GM12878 (cell line): ENCODE measurements at regions not wholly inside any gene's neighbourhood (a gene's known extent, or its start where the extent isn't known, plus 50 kb on each side); places are given as distances from the start of the nearest gene placed in this dataset.

Experiments
- ATAC-seq: fragments of 200-7000 bp; cut with Tn5 transposase; 3 replicates; pipeline ENCODE4 v1.9.1; 2020; ENCODE audit warnings: mild to moderate bottlenecking, moderate library complexity
- BruUV-seq: library from RNA; stranded (reverse); fragments of 400-500 nt; replicated peaks from 2 replicates; lab custom pipeline; 2021; lab: Mats Ljungman, UMichigan
- CTCF ChIA-PET: fragments of 300-600 bp; sonication (Branson Sonifier 250); formaldehyde crosslinking; extraction: SDS; loops from one replicate; lab custom pipeline; 2021; ENCODE audit warnings: inconsistent platforms; lab: Yijun Ruan, JAX
- POLR2A ChIA-PET: fragments of 350-600 bp; formaldehyde crosslinking; extraction: SDS; loops from one replicate; lab custom pipeline; 2021; ENCODE audit warnings: inconsistent platforms; lab: Charles Lee
- RAD21 ChIA-PET: fragments of 300-600 bp; sonication (Branson Sonifier 250); formaldehyde crosslinking; loops from one replicate; lab custom pipeline; 2023; ENCODE audit warnings: antibody characterized with exemption; ENCODE audit not compliant: unreplicated experiment; lab: Charles Lee
- SMC1A ChIA-PET: fragments of 300-600 bp; sonication (Branson Sonifier 250); formaldehyde crosslinking; loops from one replicate; lab custom pipeline; 2023; ENCODE audit not compliant: unreplicated experiment, uncharacterized antibody; lab: Charles Lee
- DNase-seq: peaks from one replicate; pipeline ENCODE4 v3.0.0-alpha.2; 2011; ENCODE audit warnings: low read depth, low spot score
- FAIRE-seq: peaks from 3 replicates; lab custom pipeline; 2011; peaks lifted over from hg19 to GRCh38; lab: Jason Lieb, UNC
- H2AFZ ChIP-seq: 2 replicates; pipeline ENCODE4 v1.6.0; 2011; ENCODE audit warnings: low read depth, low read length, control low read depth; ENCODE audit not compliant: control insufficient read depth
- H3K27ac ChIP-seq: 2 replicates; pipeline ENCODE4 v1.5.1; 2011; ENCODE audit warnings: control low read depth; ENCODE audit not compliant: control insufficient read depth, insufficient read depth
- H3K27me3 ChIP-seq, 2 experiments: replicated peaks in 1 of 2; 2 replicates each; pipeline versions ENCODE4 v1.6.0 to v1.6.1; 2011; ENCODE audit warnings: low read length in 1 of 2; ENCODE audit not compliant: control insufficient read depth in 2 of 2, insufficient read depth in 2 of 2
- H3K36me3 ChIP-seq, 2 experiments: 2 replicates each; pipeline ENCODE4 v1.5.1; 2011; ENCODE audit warnings: low read length in 1 of 2; ENCODE audit not compliant: control insufficient read depth in 2 of 2, insufficient read depth in 2 of 2
- H3K4me1 ChIP-seq: 2 replicates; pipeline ENCODE4 v1.6.1; 2011; ENCODE audit warnings: mild to moderate bottlenecking, low read length, moderate library complexity, mixed read lengths; ENCODE audit not compliant: control insufficient read depth, insufficient read depth
- H3K4me2 ChIP-seq: 2 replicates; pipeline ENCODE4 v1.6.0; 2011; ENCODE audit warnings: control low read depth; ENCODE audit not compliant: control insufficient read depth, insufficient read depth
- H3K4me3 ChIP-seq: fragments of 200-600 bp; sonication (generic); 2 replicates; pipeline ENCODE4 v1.5.1; 2016
- H3K79me2 ChIP-seq: 2 replicates; pipeline ENCODE4 v1.6.0; 2011; ENCODE audit warnings: low read length; ENCODE audit not compliant: control insufficient read depth, insufficient read depth
- H3K9ac ChIP-seq: 2 replicates; pipeline ENCODE4 v1.8.0; 2011; ENCODE audit warnings: low read length, control low read depth, mixed read lengths; ENCODE audit not compliant: control insufficient read depth, insufficient read depth
- H3K9me3 ChIP-seq: replicated peaks from 3 replicates; pipeline ENCODE4 v1.5.1; 2011; ENCODE audit warnings: mild to moderate bottlenecking, low read length; ENCODE audit not compliant: control insufficient read depth, insufficient read depth
- H4K20me1 ChIP-seq: 2 replicates; pipeline ENCODE4 v1.6.0; 2011; ENCODE audit not compliant: control insufficient read depth, insufficient read depth
- ASH2L ChIP-seq: fragments of 300-600, 200-600 bp; sonication (generic); IDR thresholded peaks from 2 replicates; pipeline ENCODE4 v1.6.1; 2017; ENCODE audit warnings: low read depth, mild to moderate bottlenecking, borderline replicate concordance
- CBX5 ChIP-seq: sonication (generic); IDR thresholded peaks from 2 replicates; pipeline ENCODE4 v1.6.1; 2016; ENCODE audit warnings: low read depth, moderate library complexity, mild to moderate bottlenecking, inconsistent platforms
- FOXM1 ChIP-seq: IDR thresholded peaks from 2 replicates; pipeline ENCODE4 v1.6.1; 2012; ENCODE audit warnings: low read depth, mild to moderate bottlenecking, inconsistent platforms, low read length, moderate library complexity
- JUNB ChIP-seq: IDR thresholded peaks from 2 replicates; pipeline ENCODE4 v1.6.1; 2016; ENCODE audit warnings: antibody characterized with exemption, mild to moderate bottlenecking
- MEF2A ChIP-seq: IDR thresholded peaks from 2 replicates; pipeline ENCODE4 v1.6.1; 2011; ENCODE audit warnings: low read depth, mild to moderate bottlenecking, low read length, moderate library complexity; ENCODE audit not compliant: insufficient read depth
- NFXL1 ChIP-seq: fragments of 450-650 bp; IDR thresholded peaks from 2 replicates; pipeline ENCODE4 v1.6.1; 2017; ENCODE audit warnings: antibody characterized with exemption, mild to moderate bottlenecking, borderline replicate concordance
- NR2C1 ChIP-seq: fragments of 450-650 bp; IDR thresholded peaks from 2 replicates; pipeline ENCODE4 v1.6.1; 2017; ENCODE audit warnings: antibody characterized with exemption, mild to moderate bottlenecking, moderate library complexity
- NR2C2 ChIP-seq: IDR thresholded peaks from 2 replicates; pipeline ENCODE4 v1.6.1; 2011; ENCODE audit warnings: borderline replicate concordance, low read depth; ENCODE audit not compliant: control insufficient read depth, insufficient read length
- PAX5 ChIP-seq: IDR thresholded peaks from 2 replicates; pipeline ENCODE4 v1.6.1; 2011; ENCODE audit warnings: low read depth, low read length, borderline replicate concordance
- RCOR1 ChIP-seq: conservative IDR thresholded peaks from 2 replicates; pipeline ENCODE4 v1.6.1; 2012; ENCODE audit warnings: low read depth, low read length, improper control_type of control experiment
- SIX5 ChIP-seq: IDR thresholded peaks from 2 replicates; pipeline ENCODE4 v1.6.1; 2011; ENCODE audit warnings: mild to moderate bottlenecking, low read depth, low read length, moderate library complexity; ENCODE audit not compliant: severe bottlenecking
- YBX1 ChIP-seq: fragments of 450-650 bp; IDR thresholded peaks from 2 replicates; pipeline ENCODE4 v1.6.1; 2016; ENCODE audit warnings: antibody characterized with exemption
- WGBS: methylation state at CpG from one replicate; pipeline ENCODE4 v1.1.6; 2016; ENCODE audit warnings: low lambda C conversion rate; ENCODE audit not compliant: insufficient replicate concordance, insufficient coverage; ENCODE audit errors: missing lambda C conversion rate; 5-methylcytosine and 5-hydroxymethylcytosine counted together
- in situ Hi-C: fragments of 300-500 bp; cut with MboI; formaldehyde crosslinking; loops from 9 replicates; pipeline ENCODE4 v1.14.3; 2018; ENCODE audit warnings: mixed read lengths
- intact Hi-C: fragments of 100-400 bp; cut with micrococcal nuclease; formaldehyde crosslinking; loops from one replicate; pipeline ENCODE4 v1.14.2; 2022; ENCODE audit not compliant: unreplicated experiment
- TF ChIP-seq, protein P1 (sequence below): fragments of 450-650 bp; formaldehyde crosslinking; IDR thresholded peaks from 2 replicates; pipeline ENCODE4 v1.4.0; 2020; ENCODE audit warnings: mild to moderate bottlenecking, moderate library complexity

DNA sequence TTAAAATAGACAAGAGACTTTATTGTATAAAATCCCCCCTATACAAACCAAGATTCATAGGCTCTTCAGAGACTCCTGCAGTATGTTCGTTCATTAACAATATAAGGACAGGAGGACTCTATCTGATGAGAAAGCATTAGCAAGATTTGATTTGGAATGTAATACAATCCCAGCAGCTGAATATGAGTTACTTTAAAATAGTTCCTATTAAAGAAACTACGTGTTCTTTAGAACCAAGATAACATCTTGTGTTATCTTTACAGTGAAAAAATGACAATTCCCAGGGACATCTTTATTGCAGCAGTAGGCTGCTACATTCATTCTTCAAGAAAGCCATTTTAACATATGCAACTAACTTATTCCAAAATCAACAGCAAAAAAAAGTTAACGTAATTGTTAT is 1360.1 kb upstream of the GJE1 start:
- SMC1A ChIA-PET = no interaction called here
- FAIRE-seq (no peak), DNase-seq (no peak), ATAC-seq (no peak)
- Histone ChIP-seq H3K27ac (no peak overlapping the region), H3K4me3 (no peak overlapping the region), H3K36me3 (no peaks in the 10 kb centered on the region), H3K4me2 (no peak overlapping the region), H3K9ac (no peak overlapping the region), H3K27me3 (no peaks in the 10 kb centered on the region), H2AFZ (no peak overlapping the region), H3K9me3 (peaks cover 3% of the 10 kb centered on the region; the same call in 2 of the 3 replicates), H4K20me1 (no peaks in the 10 kb centered on the region), H3K4me1 (peaks cover 5% of the 10 kb centered on the region; the same call in 1 of the 2 replicates), H3K79me2 (no peaks in the 10 kb centered on the region)
- in situ Hi-C loops = no loop called here
- TF ChIP-seq SIX5 (no peak), CBX5 (no peak), YBX1 (no peak), NR2C1 (no peak), ASH2L (no peak), FOXM1 (no peak), JUNB (no peak), NR2C2 (no peak), PAX5 (no peak), MEF2A (no peak), NFXL1 (no peak), RCOR1 (no peak)
- TF ChIP-seq, protein P1, sequence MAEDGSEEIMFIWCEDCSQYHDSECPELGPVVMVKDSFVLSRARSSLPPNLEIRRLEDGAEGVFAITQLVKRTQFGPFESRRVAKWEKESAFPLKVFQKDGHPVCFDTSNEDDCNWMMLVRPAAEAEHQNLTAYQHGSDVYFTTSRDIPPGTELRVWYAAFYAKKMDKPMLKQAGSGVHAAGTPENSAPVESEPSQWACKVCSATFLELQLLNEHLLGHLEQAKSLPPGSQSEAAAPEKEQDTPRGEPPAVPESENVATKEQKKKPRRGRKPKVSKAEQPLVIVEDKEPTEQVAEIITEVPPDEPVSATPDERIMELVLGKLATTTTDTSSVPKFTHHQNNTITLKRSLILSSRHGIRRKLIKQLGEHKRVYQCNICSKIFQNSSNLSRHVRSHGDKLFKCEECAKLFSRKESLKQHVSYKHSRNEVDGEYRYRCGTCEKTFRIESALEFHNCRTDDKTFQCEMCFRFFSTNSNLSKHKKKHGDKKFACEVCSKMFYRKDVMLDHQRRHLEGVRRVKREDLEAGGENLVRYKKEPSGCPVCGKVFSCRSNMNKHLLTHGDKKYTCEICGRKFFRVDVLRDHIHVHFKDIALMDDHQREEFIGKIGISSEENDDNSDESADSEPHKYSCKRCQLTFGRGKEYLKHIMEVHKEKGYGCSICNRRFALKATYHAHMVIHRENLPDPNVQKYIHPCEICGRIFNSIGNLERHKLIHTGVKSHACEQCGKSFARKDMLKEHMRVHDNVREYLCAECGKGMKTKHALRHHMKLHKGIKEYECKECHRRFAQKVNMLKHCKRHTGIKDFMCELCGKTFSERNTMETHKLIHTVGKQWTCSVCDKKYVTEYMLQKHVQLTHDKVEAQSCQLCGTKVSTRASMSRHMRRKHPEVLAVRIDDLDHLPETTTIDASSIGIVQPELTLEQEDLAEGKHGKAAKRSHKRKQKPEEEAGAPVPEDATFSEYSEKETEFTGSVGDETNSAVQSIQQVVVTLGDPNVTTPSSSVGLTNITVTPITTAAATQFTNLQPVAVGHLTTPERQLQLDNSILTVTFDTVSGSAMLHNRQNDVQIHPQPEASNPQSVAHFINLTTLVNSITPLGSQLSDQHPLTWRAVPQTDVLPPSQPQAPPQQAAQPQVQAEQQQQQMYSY (CRISPR knock-in tag) = no peak
- 11% methylated on average over 3 of the region's 3 CpGs for WGBS
- no TSS peak for BruUV-seq
- intact Hi-C loops = loop anchor here (10.0 kb wide), 1 partner anchor 792 kb away; no protein-coding TSS in a partner anchor
- CTCF ChIA-PET = no interaction called here
- POLR2A ChIA-PET = no interaction called here
- RAD21 ChIA-PET = no interaction called here
